Astrocyte (in vitro differentiated cells and primary cell): ENCODE measurements at regions not wholly inside any gene's neighbourhood (a gene's known extent, or its start where the extent isn't known, plus 50 kb on each side); places are given as distances from the start of the nearest gene placed in this dataset.

Source experiments
- DNase-seq: peaks from one replicate; pipeline ENCODE4 v3.0.0-alpha.2; 2010; ENCODE audit warnings: low read depth
- FAIRE-seq: peaks from 2 replicates; lab custom pipeline; 2011; peaks lifted over from hg19 to GRCh38; lab: Jason Lieb, UNC
- H2AFZ ChIP-seq: 2 replicates; pipeline ENCODE4 v1.6.0; 2012; ENCODE audit warnings: low read depth, low read length, inconsistent platforms
- H3K27ac ChIP-seq: 2 replicates; pipeline ENCODE4 v1.5.1; 2011; ENCODE audit warnings: low read depth, low read length, inconsistent platforms
- H3K27me3 ChIP-seq: 2 replicates; pipeline ENCODE4 v1.6.0; 2011; ENCODE audit warnings: low read length, inconsistent platforms; ENCODE audit not compliant: insufficient read depth
- H3K36me3 ChIP-seq: 2 replicates; pipeline ENCODE4 v1.5.1; 2011; ENCODE audit warnings: low read length, inconsistent platforms; ENCODE audit not compliant: insufficient read depth
- H3K4me1 ChIP-seq: 2 replicates; pipeline ENCODE4 v1.5.1; 2011; ENCODE audit warnings: low read length, inconsistent platforms; ENCODE audit not compliant: insufficient read depth
- H3K4me2 ChIP-seq: 2 replicates; pipeline ENCODE4 v1.6.0; 2012; ENCODE audit warnings: low read length, inconsistent platforms
- H3K4me3 ChIP-seq: 2 replicates; pipeline ENCODE4 v1.5.1; 2011; ENCODE audit warnings: low read depth, mild to moderate bottlenecking, low read length, inconsistent platforms; ENCODE audit not compliant: insufficient read depth
- H3K79me2 ChIP-seq: 2 replicates; pipeline ENCODE4 v1.6.0; 2012; ENCODE audit warnings: mild to moderate bottlenecking, low read length, inconsistent platforms; ENCODE audit not compliant: insufficient read depth
- H3K9ac ChIP-seq: 2 replicates; pipeline ENCODE4 v1.6.0; 2012; ENCODE audit warnings: mild to moderate bottlenecking, low read length, inconsistent platforms
- H3K9me3 ChIP-seq: 2 replicates; pipeline ENCODE4 v1.5.1; 2012; ENCODE audit warnings: low read depth, mild to moderate bottlenecking, low read length, inconsistent platforms; ENCODE audit not compliant: insufficient read depth
- H4K20me1 ChIP-seq: 2 replicates; pipeline ENCODE4 v1.6.0; 2012; ENCODE audit warnings: low read length, inconsistent platforms; ENCODE audit not compliant: insufficient read depth
- H3K27ac Mint-ChIP-seq: one replicate; pipeline ENCODE4 v1.8.0; 2021; ENCODE audit warnings: mild to moderate bottlenecking, mixed read lengths; ENCODE audit not compliant: unreplicated experiment
- H3K27me3 Mint-ChIP-seq: one replicate; pipeline ENCODE4 v1.8.0; 2021; ENCODE audit warnings: low read depth, mixed read lengths; ENCODE audit not compliant: unreplicated experiment
- H3K36me3 Mint-ChIP-seq: one replicate; pipeline ENCODE4 v1.8.0; 2021; ENCODE audit warnings: low read depth, mixed read lengths; ENCODE audit not compliant: unreplicated experiment
- H3K4me1 Mint-ChIP-seq: one replicate; pipeline ENCODE4 v1.8.0; 2021; ENCODE audit warnings: low read depth, mixed read lengths; ENCODE audit not compliant: unreplicated experiment
- H3K4me3 Mint-ChIP-seq: one replicate; pipeline ENCODE4 v1.8.0; 2021; ENCODE audit warnings: mild to moderate bottlenecking, moderate library complexity, mixed read lengths; ENCODE audit not compliant: unreplicated experiment
- H3K9me3 Mint-ChIP-seq: one replicate; pipeline ENCODE4 v1.8.0; 2021; ENCODE audit warnings: mild to moderate bottlenecking, mixed read lengths; ENCODE audit not compliant: unreplicated experiment
- EZH2 ChIP-seq: IDR thresholded peaks from 2 replicates; pipeline ENCODE4 v1.6.1; 2012; ENCODE audit warnings: mild to moderate bottlenecking, low read length, inconsistent platforms; ENCODE audit not compliant: insufficient read depth
- TF ChIP-seq, protein P1 (sequence below): IDR thresholded peaks from 2 replicates; pipeline ENCODE4 v1.5.1; 2011; ENCODE audit warnings: low read depth, mild to moderate bottlenecking, inconsistent platforms, low read length, moderate library complexity; ENCODE audit not compliant: insufficient read depth

DNA sequence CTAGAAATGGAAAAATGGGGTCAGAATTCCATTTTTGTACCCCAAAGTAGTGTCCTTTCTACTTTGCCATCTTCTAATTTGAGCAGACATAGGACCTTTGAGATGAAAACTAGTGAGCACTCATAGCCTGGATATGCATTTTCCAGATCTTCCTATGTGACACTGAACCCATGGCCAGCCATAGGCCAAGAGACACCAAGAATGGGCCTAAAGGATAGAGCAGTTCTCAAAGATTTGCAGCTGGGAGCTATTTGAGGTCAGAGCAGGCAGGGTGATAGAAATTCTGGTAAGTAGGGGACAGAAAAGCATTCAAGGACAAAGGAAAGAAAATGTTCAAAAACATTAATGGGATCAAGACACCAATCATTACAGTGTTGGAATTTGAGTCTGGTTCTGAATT, 332.8 kb downstream of the MYCN start:
- Mint-ChIP-seq H3K9me3 (peaks cover 2% of the 10 kb centered on the region), H3K36me3 (no peaks in the 10 kb centered on the region), H3K27me3 (peaks cover 9% of the 10 kb centered on the region), H3K4me3 (no peak overlapping the region), H3K27ac (no peak overlapping the region), H3K4me1 (no peaks in the 10 kb centered on the region)
- Histone ChIP-seq H3K4me1 (no peaks in the 10 kb centered on the region), H4K20me1 (no peaks in the 10 kb centered on the region), H3K27ac (no peak overlapping the region), H3K27me3 (no peaks in the 10 kb centered on the region), H2AFZ (no peak overlapping the region), H3K79me2 (no peaks in the 10 kb centered on the region), H3K36me3 (no peaks in the 10 kb centered on the region), H3K9me3 (no peaks in the 10 kb centered on the region), H3K4me2 (no peak overlapping the region), H3K9ac (no peak overlapping the region), H3K4me3 (no peak overlapping the region)
- FAIRE-seq (no peak), DNase-seq (no peak)
- TF ChIP-seq, protein P1, sequence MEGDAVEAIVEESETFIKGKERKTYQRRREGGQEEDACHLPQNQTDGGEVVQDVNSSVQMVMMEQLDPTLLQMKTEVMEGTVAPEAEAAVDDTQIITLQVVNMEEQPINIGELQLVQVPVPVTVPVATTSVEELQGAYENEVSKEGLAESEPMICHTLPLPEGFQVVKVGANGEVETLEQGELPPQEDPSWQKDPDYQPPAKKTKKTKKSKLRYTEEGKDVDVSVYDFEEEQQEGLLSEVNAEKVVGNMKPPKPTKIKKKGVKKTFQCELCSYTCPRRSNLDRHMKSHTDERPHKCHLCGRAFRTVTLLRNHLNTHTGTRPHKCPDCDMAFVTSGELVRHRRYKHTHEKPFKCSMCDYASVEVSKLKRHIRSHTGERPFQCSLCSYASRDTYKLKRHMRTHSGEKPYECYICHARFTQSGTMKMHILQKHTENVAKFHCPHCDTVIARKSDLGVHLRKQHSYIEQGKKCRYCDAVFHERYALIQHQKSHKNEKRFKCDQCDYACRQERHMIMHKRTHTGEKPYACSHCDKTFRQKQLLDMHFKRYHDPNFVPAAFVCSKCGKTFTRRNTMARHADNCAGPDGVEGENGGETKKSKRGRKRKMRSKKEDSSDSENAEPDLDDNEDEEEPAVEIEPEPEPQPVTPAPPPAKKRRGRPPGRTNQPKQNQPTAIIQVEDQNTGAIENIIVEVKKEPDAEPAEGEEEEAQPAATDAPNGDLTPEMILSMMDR = no peak
- TF ChIP-seq EZH2 = no peak

DNA sequence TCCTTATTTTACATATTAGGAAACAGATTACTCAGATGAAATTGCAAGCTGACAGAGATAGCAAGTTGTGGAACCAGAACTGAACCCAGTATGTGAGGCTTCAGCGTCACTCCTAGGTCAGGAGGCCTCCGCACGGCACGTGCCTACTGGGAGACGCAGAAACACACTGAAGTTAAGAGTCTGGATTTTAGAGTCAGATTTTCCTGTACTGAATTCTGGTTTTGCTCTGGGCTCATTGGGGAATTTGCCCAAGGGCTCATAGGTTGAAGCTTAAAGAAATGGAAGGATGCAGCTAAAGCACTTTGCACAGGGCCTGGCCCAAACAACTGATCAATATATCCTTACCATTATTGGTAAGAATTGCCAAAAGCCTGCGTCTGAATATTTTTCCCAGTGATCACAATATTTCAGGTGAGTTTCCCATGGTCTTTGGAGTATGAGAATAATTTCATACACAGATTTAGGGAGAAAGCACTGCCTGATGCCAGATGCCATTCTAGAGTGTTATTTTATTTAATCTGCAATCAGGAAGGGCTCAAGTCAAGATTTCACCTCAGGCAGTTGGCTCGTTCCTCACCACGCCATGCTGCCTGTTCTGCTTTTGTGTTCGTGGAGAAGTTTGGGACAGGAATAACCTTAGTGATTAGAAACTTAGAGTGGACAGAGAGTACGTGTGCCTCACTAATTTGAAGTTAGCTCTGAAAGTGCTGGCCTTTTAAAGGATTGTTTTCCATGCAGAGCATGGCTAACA, 331.9 kb downstream of the MYCN start:
- FAIRE-seq (no peak), DNase-seq (no peak)
- no peaks in the 10 kb centered on the region for H3K4me1 ChIP-seq
- H3K36me3 ChIP-seq = no peaks in the 10 kb centered on the region
- Mint-ChIP-seq H3K27me3 (peaks cover 9% of the 10 kb centered on the region), H3K4me1 (no peaks in the 10 kb centered on the region), H3K27ac (no peak overlapping the region), H3K4me3 (no peak overlapping the region), H3K36me3 (no peaks in the 10 kb centered on the region), H3K9me3 (peaks cover 2% of the 10 kb centered on the region)
- H3K4me3 ChIP-seq = no peak overlapping the region
- TF ChIP-seq, protein P1 = no peak
- no peak for TF ChIP-seq EZH2
- no peaks in the 10 kb centered on the region for H3K27me3 ChIP-seq
- H2AFZ ChIP-seq = no peak overlapping the region
- H3K4me2 ChIP-seq = no peak overlapping the region
- H3K9me3 ChIP-seq = no peaks in the 10 kb centered on the region
- H3K9ac ChIP-seq = no peak overlapping the region
- no peak overlapping the region for H3K27ac ChIP-seq
- H3K79me2 ChIP-seq = no peaks in the 10 kb centered on the region
- H4K20me1 ChIP-seq = no peaks in the 10 kb centered on the region

DNA sequence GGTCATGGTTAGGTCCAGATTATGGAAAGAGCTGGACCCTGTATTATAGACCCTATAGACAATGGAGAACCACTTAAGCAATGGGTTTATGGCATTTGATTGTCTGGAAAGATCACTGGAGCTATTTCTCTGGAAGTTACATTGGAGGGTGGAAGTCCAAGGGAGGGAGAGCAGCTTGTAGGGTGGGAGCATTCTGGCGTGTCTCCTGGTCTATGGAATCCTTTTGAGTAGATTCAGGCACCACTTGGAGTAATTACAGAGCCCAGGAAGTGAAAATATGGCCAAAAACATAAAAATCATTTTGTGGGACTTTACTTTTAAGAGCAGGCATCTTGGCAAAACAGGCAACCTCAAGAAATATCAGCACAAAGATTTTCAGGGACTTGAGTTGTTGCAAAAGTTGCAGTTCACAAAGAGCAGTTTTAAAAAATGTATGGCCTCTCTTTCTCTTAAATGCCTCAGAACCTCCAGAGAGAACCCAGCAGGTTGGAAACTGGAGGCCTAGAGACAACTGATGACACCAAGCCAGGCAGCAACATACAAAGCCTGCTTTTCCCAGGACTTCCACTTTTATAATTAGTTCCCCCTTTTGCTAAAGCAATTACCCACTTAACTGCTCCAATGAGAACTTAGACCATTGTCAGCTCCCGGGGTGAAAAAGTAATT, 331.0 kb downstream of the MYCN start:
- no peak overlapping the region for H3K27ac ChIP-seq
- H3K4me1 ChIP-seq = no peaks in the 10 kb centered on the region
- no peak overlapping the region for H3K4me3 Mint-ChIP-seq
- DNase-seq = no peak
- no peaks in the 10 kb centered on the region for H3K36me3 ChIP-seq
- no peaks in the 10 kb centered on the region for H3K9me3 ChIP-seq
- H3K4me2 ChIP-seq = no peak overlapping the region
- H3K9me3 Mint-ChIP-seq = peaks cover 4% of the 10 kb centered on the region
- no peak overlapping the region for H3K4me3 ChIP-seq
- H3K79me2 ChIP-seq = no peaks in the 10 kb centered on the region
- no peak overlapping the region for H2AFZ ChIP-seq
- no peaks in the 10 kb centered on the region for H3K4me1 Mint-ChIP-seq
- TF ChIP-seq, protein P1 = no peak
- TF ChIP-seq EZH2 = no peak
- no peak overlapping the region for H3K9ac ChIP-seq
- no peaks in the 10 kb centered on the region for H4K20me1 ChIP-seq
- H3K36me3 Mint-ChIP-seq = no peaks in the 10 kb centered on the region
- H3K27me3 Mint-ChIP-seq = peaks cover 6% of the 10 kb centered on the region
- no peaks in the 10 kb centered on the region for H3K27me3 ChIP-seq
- no peak overlapping the region for H3K27ac Mint-ChIP-seq
- no peak for FAIRE-seq
